ENCODE measurements at regions not wholly inside any gene's neighbourhood (a gene's known extent, or its start where the extent isn't known, plus 50 kb on each side); places are given as distances from the start of the nearest gene placed in this dataset.

DNA sequence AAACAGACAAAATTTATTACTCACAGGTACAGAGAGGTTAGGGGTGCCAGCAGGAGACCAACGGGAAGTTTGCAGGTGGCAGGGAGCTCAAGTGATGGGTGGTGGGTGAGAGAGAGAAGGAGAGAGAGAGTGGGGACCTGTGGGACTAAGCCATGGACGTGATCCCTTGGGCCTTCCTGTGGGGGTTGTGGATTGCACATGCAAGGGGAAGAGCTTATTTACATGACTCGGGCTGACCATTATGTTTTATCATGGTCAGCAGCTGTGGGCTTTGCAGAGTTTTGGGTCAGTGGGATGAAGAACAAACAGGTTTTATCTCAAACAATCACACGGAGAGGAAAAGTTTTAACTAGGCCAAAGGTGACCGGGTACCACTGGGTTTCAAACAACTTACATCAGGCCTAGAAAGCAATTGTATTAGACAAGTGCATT is 156.2 kb upstream of the EXOC2 start:
- Histone ChIP-seq H3K4me3 (replicated peaks in 1 of 2; ENCODE audit: low read depth in 1 of 2, low read length in 2 of 2) (no peak overlapping the region), H3K79me2 (ENCODE audit: insufficient read depth, low read length) (no peaks in the 10 kb centered on the region), H3K9me3 (ENCODE audit: control insufficient read depth in 1 of 2, insufficient read depth in 1 of 2, low read depth in 1 of 2, low read length in 2 of 2) (no peaks in the 10 kb centered on the region), H3K36me3 (ENCODE audit: control insufficient read depth in 1 of 2, insufficient read depth in 2 of 2, low read length in 2 of 2) (no peaks in the 10 kb centered on the region), H2AFZ (ENCODE audit: low read depth, low read length, poor library complexity, severe bottlenecking) (no peak overlapping the region), H3K27me3 (ENCODE audit: insufficient read depth, low read length) (no peaks in the 10 kb centered on the region), H4K20me1 (ENCODE audit: insufficient read depth) (no peaks in the 10 kb centered on the region), H3K9ac (ENCODE audit: low read length) (no peak overlapping the region), H3K4me2 (ENCODE audit: low read length) (no peak overlapping the region), H3K27ac (ENCODE audit: low read depth, low read length) (no peak overlapping the region), H3K9me2 (ENCODE audit: insufficient read depth) (no peaks in the 10 kb centered on the region), H3K4me1 (ENCODE audit: control insufficient read depth in 1 of 2, insufficient read depth in 2 of 2, low read length in 2 of 2) (no peaks in the 10 kb centered on the region)
- ChIA-PET CTCF (no interaction called here), RAD21 (ENCODE audit: low non-redundant PET in 1 of 2, low total read pairs in 2 of 2, uncharacterized antibody in 2 of 2, unreplicated experiment in 2 of 2) (no interaction called here), POLR2A (no interaction called here)
- BruUV-seq (replicated peaks): no TSS peak
- intact Hi-C loops (cut with micrococcal nuclease): no loop called here
- DNase-seq (ENCODE audit: low read depth, low spot score) (no peak), ATAC-seq (no peak)
- TF ChIP-seq FOSL1 (IDR thresholded peaks at IDR 0.05; ENCODE audit: low read depth) (no peak), EZH2 (IDR thresholded peaks at IDR 0.05) (no peak), POLR2AphosphoS5 (IDR thresholded peaks at IDR 0.05; ENCODE audit: low read depth, low read length) (no peak), TCF7L2 (IDR thresholded peaks at IDR 0.05; ENCODE audit: borderline replicate concordance, extremely low read depth, insufficient read depth, insufficient read length) (no peak)
- TF ChIP-seq, protein P1, sequence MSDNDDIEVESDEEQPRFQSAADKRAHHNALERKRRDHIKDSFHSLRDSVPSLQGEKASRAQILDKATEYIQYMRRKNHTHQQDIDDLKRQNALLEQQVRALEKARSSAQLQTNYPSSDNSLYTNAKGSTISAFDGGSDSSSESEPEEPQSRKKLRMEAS (IDR thresholded peaks at IDR 0.05): no peak

DNA sequence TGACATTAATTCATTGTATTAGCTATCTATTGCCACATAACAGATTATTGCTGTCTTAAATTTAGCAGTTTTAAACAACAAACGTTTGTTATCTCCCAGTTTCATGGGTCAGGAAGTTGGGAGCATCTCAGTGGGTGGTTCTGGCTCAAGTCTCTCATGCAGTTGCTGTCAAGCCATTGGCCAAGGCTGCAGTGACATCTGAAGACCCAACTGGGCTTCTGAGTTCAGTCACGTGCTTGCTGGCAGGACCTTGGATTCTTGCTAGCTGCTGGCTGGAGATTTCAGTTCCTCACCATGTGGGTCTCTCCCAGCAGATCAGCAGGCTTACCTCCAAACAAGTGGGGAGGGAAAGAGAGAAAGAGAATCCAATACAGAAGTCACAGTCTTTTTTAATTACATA is 152.6 kb upstream of the EXOC2 start:
- H3K79me2 ChIP-seq (ENCODE audit: insufficient read depth, low read length): no peaks in the 10 kb centered on the region
- no peaks in the 10 kb centered on the region for H3K27me3 ChIP-seq (ENCODE audit: insufficient read depth, low read length)
- DNase-seq (ENCODE audit: low read depth, low spot score) (no peak), ATAC-seq (no peak)
- TF ChIP-seq CBX3 (IDR thresholded peaks at IDR 0.05; ENCODE audit: low read depth): no peak
- TF ChIP-seq, protein P1 (IDR thresholded peaks at IDR 0.05): no peak
- TF ChIP-seq SP1 (IDR thresholded peaks at IDR 0.05; ENCODE audit: low read depth): no peak
- TF ChIP-seq, protein P2, sequence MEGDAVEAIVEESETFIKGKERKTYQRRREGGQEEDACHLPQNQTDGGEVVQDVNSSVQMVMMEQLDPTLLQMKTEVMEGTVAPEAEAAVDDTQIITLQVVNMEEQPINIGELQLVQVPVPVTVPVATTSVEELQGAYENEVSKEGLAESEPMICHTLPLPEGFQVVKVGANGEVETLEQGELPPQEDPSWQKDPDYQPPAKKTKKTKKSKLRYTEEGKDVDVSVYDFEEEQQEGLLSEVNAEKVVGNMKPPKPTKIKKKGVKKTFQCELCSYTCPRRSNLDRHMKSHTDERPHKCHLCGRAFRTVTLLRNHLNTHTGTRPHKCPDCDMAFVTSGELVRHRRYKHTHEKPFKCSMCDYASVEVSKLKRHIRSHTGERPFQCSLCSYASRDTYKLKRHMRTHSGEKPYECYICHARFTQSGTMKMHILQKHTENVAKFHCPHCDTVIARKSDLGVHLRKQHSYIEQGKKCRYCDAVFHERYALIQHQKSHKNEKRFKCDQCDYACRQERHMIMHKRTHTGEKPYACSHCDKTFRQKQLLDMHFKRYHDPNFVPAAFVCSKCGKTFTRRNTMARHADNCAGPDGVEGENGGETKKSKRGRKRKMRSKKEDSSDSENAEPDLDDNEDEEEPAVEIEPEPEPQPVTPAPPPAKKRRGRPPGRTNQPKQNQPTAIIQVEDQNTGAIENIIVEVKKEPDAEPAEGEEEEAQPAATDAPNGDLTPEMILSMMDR (IDR thresholded peaks at IDR 0.05 in 2 of 3, conservative IDR thresholded peaks at IDR 0.05 in 1 of 3; ENCODE audit: borderline replicate concordance in 1 of 3, insufficient read depth in 1 of 3, low read depth in 2 of 3, low read length in 2 of 3): no peak
- TF ChIP-seq, protein P3, sequence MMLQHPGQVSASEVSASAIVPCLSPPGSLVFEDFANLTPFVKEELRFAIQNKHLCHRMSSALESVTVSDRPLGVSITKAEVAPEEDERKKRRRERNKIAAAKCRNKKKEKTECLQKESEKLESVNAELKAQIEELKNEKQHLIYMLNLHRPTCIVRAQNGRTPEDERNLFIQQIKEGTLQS (IDR thresholded peaks at IDR 0.05): no peak
- no peak for TF ChIP-seq EZH2phosphoT487 (IDR thresholded peaks at IDR 0.05; ENCODE audit: borderline replicate concordance)
- no peak for TF ChIP-seq RAD21 (IDR thresholded peaks at IDR 0.05; ENCODE audit: low read depth)
- no peak for TF ChIP-seq YY1 (IDR thresholded peaks at IDR 0.05; ENCODE audit: extremely low read depth, insufficient replicate concordance, low read depth, low read length)
- no peak for TF ChIP-seq POLR2A (IDR thresholded peaks at IDR 0.05; ENCODE audit: borderline replicate concordance, extremely low read depth, insufficient read depth, insufficient read length)
- TF ChIP-seq SRF (IDR thresholded peaks at IDR 0.05; ENCODE audit: low read depth): no peak
- TF ChIP-seq FOSL1 (IDR thresholded peaks at IDR 0.05; ENCODE audit: low read depth): no peak
- CTCF ChIA-PET: no interaction called here
- H3K9me2 ChIP-seq (ENCODE audit: insufficient read depth): no peaks in the 10 kb centered on the region
- no peak overlapping the region for H3K27ac ChIP-seq (ENCODE audit: low read depth, low read length)
- H3K9me3 ChIP-seq (ENCODE audit: control insufficient read depth in 1 of 2, insufficient read depth in 1 of 2, low read depth in 1 of 2, low read length in 2 of 2): no peaks in the 10 kb centered on the region
- no peak overlapping the region for H3K9ac ChIP-seq (ENCODE audit: low read length)
- POLR2A ChIA-PET: no interaction called here
- no peak overlapping the region for H3K4me3 ChIP-seq (replicated peaks in 1 of 2; ENCODE audit: low read depth in 1 of 2, low read length in 2 of 2)
- no peaks in the 10 kb centered on the region for H4K20me1 ChIP-seq (ENCODE audit: insufficient read depth)
- H3K36me3 ChIP-seq (ENCODE audit: control insufficient read depth in 1 of 2, insufficient read depth in 2 of 2, low read length in 2 of 2): no peaks in the 10 kb centered on the region
- no TSS peak for BruUV-seq (replicated peaks)
- no peak overlapping the region for H2AFZ ChIP-seq (ENCODE audit: low read depth, low read length, poor library complexity, severe bottlenecking)
- H3K4me2 ChIP-seq (ENCODE audit: low read length): no peak overlapping the region
- intact Hi-C loops (cut with micrococcal nuclease): no loop called here
- RAD21 ChIA-PET (ENCODE audit: low non-redundant PET in 1 of 2, low total read pairs in 2 of 2, uncharacterized antibody in 2 of 2, unreplicated experiment in 2 of 2): no interaction called here
- no peaks in the 10 kb centered on the region for H3K4me1 ChIP-seq (ENCODE audit: control insufficient read depth in 1 of 2, insufficient read depth in 2 of 2, low read length in 2 of 2)
